ENCODE measurements at regions not wholly inside any gene's neighbourhood (a gene's known extent, or its start where the extent isn't known, plus 50 kb on each side); places are given as distances from the start of the nearest gene placed in this dataset.

DNA sequence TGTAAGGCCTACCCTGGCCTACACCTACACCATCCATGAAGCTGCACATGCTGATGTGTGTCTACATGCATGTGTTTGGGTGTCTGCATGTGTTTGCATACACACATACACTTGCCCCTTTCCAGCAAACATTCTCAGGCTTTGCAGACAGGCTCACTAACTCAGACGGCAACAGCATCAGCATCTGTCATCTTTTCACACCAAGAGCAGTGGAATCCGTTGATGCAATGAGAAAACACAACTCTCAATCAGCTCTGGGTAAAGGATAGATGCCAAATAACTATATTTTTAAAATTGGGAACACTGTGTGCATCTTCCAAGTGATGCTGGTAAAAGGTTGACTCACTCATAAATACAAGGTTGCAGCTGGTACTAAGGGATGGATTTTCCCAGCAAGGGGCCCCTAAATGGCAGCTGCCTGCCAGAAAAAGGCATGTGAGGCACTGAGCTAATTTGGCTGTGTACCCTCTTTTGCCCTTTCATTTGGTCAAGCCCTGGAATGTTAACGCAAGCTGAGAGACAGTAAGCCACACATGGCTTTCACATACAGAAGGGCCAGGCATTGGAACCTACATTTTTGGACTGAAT is 296.3 kb upstream of the NPSR1 start:
- Mint-ChIP-seq H3K36me3 (ENCODE audit: low read depth) (no peaks in the 10 kb centered on the region), H3K27me3 (ENCODE audit: low read depth) (no peaks in the 10 kb centered on the region), H3K4me3 (no peak overlapping the region), H3K4me1 (ENCODE audit: low read depth) (no peaks in the 10 kb centered on the region), H3K27ac (no peak overlapping the region), H3K9me3 (no peaks in the 10 kb centered on the region)
- no peak for DNase-seq (ENCODE audit: low spot score)

DNA sequence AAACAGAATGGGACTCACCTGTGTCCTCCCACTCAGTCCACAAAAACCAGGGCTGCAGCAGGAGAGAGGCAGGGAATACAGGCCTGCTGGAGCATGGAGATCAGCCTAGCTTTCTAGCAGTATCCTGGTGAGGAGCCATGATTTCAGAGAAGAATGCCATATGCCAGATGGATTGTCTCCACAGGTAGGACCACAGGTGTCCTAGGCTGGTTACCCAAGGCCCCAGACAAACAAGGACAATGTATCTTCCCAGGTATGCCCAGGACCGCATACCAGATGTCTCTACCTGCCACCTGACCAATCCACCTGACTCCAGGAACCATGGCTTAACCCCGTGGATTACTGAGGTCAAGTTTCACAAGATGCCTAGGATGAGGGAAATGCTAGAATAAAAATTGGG is 295.4 kb upstream of the NPSR1 start:
- H3K27me3 Mint-ChIP-seq (ENCODE audit: low read depth) = no peaks in the 10 kb centered on the region
- H3K27ac Mint-ChIP-seq = no peak overlapping the region
- no peaks in the 10 kb centered on the region for H3K4me1 Mint-ChIP-seq (ENCODE audit: low read depth)
- DNase-seq (ENCODE audit: low spot score) = no peak
- H3K9me3 Mint-ChIP-seq = no peaks in the 10 kb centered on the region
- H3K4me3 Mint-ChIP-seq = no peak overlapping the region
- no peaks in the 10 kb centered on the region for H3K36me3 Mint-ChIP-seq (ENCODE audit: low read depth)

DNA sequence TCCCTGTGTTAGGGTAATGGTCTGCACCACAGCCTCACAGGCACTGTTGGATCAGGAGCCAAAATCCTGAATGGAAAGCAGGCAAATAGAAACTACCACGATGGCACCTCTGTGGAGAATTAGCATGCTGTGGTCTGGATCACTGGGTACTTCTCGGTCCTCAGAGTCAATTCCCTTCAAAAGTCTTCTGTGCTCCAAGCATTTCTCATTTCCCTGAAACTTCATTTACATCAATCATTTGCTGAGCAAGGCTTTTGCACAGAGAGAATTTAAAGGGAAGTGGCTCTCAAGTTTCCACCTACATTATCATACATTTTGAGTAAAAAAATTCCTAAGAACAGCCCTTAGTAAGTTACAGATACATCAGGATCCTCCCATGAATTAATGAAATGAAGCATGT is 293.9 kb upstream of the NPSR1 start:
- Mint-ChIP-seq H3K9me3 (no peaks in the 10 kb centered on the region), H3K36me3 (ENCODE audit: low read depth) (no peaks in the 10 kb centered on the region), H3K4me1 (ENCODE audit: low read depth) (no peaks in the 10 kb centered on the region), H3K27ac (no peak overlapping the region), H3K27me3 (ENCODE audit: low read depth) (no peaks in the 10 kb centered on the region), H3K4me3 (no peak overlapping the region)
- DNase-seq (ENCODE audit: low spot score) = no peak

DNA sequence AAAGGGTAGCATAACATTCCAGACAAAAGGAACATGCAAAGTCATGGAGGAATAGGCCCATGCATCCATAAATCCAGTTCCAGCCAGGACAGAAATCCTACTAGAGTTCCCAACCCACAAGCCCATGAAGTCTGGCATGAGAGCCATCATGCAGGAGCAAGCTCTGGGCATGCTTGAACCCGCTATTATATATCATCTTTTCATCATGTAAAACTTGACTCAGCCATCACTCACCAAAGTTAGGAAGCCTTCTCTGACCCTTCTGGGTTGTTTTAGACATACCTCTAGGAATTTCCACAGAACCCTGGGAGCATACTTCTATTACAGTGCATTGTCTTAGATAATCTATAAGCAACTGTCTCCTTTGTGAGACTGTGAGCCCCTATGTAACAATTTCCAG is 293.0 kb upstream of the NPSR1 start:
- no peaks in the 10 kb centered on the region for H3K9me3 Mint-ChIP-seq
- no peak overlapping the region for H3K4me3 Mint-ChIP-seq
- no peaks in the 10 kb centered on the region for H3K36me3 Mint-ChIP-seq (ENCODE audit: low read depth)
- no peak overlapping the region for H3K27ac Mint-ChIP-seq
- no peaks in the 10 kb centered on the region for H3K4me1 Mint-ChIP-seq (ENCODE audit: low read depth)
- no peaks in the 10 kb centered on the region for H3K27me3 Mint-ChIP-seq (ENCODE audit: low read depth)
- no peak for DNase-seq (ENCODE audit: low spot score)

DNA sequence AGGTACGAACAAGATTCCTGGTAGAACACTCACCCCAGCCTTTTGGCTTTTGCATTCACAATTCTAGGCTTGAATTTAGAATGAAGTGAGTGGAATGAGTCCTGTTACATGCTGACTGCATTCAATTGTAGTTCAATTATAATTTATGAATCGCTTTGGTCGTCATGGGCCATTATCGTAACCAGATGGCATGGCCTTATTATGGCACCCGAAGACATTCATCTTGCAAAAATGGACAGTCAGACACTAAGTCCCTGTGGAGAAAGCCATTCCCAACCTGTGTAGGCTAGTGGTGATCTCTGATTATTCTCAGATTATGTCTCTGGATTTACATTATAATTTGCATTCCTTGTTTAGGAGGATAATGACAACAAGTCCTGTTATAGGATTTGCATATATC is 292.4 kb upstream of the NPSR1 start:
- Mint-ChIP-seq H3K4me1 (ENCODE audit: low read depth) (no peaks in the 10 kb centered on the region), H3K9me3 (no peaks in the 10 kb centered on the region), H3K36me3 (ENCODE audit: low read depth) (no peaks in the 10 kb centered on the region), H3K4me3 (no peak overlapping the region), H3K27me3 (ENCODE audit: low read depth) (no peaks in the 10 kb centered on the region), H3K27ac (no peak overlapping the region)
- no peak for DNase-seq (ENCODE audit: low spot score)

DNA sequence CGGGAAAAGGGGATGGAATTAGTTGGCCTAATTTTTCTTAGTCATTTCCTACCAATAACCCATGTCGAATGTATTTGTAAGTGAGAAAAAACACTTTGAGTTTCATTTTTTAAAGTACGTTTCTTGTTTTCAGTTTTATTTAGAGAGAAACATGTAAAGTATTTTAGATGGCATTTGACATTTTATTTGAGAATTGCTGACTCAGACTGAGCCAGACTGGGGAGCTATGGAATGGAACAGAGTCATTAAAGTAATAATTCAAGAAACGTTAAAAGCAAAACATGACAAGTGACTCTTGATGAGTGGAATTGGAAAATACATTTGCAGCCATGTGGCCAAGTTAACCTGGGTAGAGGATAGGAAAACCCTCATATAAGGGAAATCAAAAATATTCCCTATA is 286.1 kb upstream of the NPSR1 start:
- Mint-ChIP-seq H3K4me3 (no peak overlapping the region), H3K27me3 (ENCODE audit: low read depth) (no peaks in the 10 kb centered on the region), H3K9me3 (peaks cover 8% of the 10 kb centered on the region), H3K36me3 (ENCODE audit: low read depth) (no peaks in the 10 kb centered on the region), H3K4me1 (ENCODE audit: low read depth) (no peaks in the 10 kb centered on the region), H3K27ac (no peak overlapping the region)
- DNase-seq (ENCODE audit: low spot score) = no peak

DNA sequence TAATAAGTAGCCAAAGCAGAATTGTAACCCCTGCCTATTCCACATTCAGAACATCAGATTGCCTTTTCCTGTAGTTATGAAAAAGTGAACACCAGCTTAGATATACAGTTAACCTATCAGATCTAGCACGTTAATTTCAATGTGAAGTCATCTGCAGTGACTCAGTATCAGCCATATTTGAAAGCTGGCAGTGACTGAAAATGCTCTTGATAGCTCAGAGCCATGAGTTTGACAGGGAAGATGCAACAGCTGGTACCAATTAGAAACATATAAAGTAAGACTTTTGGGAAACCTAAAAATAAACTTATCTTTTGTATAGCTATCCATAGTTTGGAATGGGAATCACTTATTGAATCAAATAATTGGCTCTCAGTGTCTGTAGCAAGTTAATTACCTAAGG is 284.1 kb upstream of the NPSR1 start:
- Mint-ChIP-seq H3K36me3 (ENCODE audit: low read depth) (no peaks in the 10 kb centered on the region), H3K27ac (no peak overlapping the region), H3K27me3 (ENCODE audit: low read depth) (no peaks in the 10 kb centered on the region), H3K9me3 (peaks cover 8% of the 10 kb centered on the region), H3K4me1 (ENCODE audit: low read depth) (no peaks in the 10 kb centered on the region), H3K4me3 (no peak overlapping the region)
- DNase-seq (ENCODE audit: low spot score) = no peak

DNA sequence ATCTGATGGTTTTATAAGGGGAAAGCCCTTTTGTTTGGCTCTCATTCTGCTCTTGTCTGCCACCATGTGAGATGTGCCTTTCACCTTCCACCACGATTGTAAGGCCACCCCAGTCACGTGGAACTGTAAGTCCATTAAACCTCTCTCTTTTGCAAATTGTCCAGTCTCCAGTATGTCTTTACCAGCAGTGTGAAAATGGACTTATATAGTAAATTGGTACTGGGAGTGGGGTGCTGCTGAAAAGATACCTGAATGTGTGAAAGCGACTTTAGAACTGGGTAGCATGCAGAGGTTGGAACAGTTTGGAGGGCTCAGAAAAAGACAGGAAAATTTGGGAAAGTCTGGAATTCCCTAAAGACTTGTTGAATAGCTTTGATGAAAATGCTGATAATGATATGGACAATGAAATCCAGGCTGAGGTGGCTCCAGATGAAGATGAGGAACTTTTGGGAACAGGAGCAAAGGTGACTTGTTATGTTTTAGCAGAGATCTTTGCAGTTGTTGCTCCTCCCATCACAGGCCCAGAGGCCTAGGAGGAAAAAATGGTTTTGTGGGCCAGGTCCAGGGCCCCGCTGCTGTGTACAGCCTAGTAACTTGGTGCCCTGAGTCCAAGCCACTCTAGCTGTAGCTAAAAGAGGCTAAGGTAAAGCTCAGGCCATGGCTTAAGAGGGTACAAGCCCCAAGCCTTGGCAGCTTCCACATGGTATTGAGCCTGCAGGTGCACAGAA is 275.7 kb upstream of the NPSR1 start:
- no peaks in the 10 kb centered on the region for H3K27me3 Mint-ChIP-seq (ENCODE audit: low read depth)
- H3K36me3 Mint-ChIP-seq (ENCODE audit: low read depth) = no peaks in the 10 kb centered on the region
- H3K4me3 Mint-ChIP-seq = no peak overlapping the region
- H3K4me1 Mint-ChIP-seq (ENCODE audit: low read depth) = no peaks in the 10 kb centered on the region
- peaks cover 22% of the 10 kb centered on the region for H3K9me3 Mint-ChIP-seq
- H3K27ac Mint-ChIP-seq = no peak overlapping the region
- DNase-seq (ENCODE audit: low spot score) = no peak

DNA sequence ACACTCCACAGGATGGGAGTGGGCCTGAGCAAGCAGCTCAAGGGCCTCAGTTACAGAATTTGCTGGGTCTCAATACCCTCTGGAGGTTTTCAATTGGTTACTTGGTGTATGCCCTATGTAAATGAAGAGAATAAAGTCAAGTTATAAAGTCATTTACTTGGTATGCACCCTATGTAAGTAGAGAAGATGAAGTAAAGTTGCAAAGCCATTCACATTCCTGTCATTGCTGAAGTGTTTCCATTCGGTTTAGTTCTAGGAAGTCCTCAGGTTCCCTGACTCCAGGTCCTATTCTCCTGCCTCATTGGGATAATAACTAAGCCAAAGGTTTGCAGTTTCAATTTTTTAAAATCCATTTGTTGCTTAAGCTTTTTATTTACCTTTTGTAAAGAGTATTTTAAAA is 272.6 kb upstream of the NPSR1 start:
- no peak overlapping the region for H3K4me3 Mint-ChIP-seq
- no peaks in the 10 kb centered on the region for H3K4me1 Mint-ChIP-seq (ENCODE audit: low read depth)
- H3K27ac Mint-ChIP-seq = no peak overlapping the region
- no peak for DNase-seq (ENCODE audit: low spot score)
- peaks cover 22% of the 10 kb centered on the region for H3K9me3 Mint-ChIP-seq
- no peaks in the 10 kb centered on the region for H3K27me3 Mint-ChIP-seq (ENCODE audit: low read depth)
- H3K36me3 Mint-ChIP-seq (ENCODE audit: low read depth) = no peaks in the 10 kb centered on the region

DNA sequence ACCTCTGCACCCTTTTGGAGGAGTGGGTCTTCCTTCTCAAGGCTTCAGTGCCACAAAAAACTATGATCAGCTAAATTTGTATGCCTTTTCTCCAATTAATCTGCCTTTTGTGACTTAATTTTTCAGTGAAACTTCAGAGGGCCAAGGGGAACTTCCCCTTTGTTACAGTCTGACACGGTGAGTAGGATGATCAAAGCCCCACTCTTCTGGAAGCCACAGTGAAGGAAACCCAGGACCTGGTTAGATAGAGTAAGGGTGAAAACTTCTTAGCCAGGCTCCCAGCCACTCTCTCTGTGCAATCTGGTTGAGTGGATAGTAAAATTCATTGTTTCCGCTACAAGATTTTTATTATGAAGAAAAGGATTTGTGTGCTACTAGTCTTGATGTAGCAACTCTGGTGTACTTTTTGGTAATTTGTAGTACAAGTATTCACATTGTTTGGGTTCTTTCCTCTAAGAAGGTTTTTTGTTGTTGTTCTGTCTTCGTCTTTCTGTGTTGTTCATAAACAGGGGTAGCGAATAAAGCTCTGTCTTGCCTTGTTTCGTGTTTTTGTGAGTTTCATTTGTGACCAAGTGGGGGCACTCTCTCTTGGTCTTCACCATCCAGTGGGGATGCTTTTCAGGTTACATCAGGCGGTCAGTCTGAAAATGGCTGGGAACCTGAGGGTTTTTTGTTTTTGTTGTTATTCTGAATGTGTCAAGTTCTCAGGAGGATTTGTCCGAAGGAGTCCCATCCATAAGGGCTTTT is 268.5 kb upstream of the NPSR1 start:
- H3K9me3 Mint-ChIP-seq = peaks cover 3% of the 10 kb centered on the region
- H3K27me3 Mint-ChIP-seq (ENCODE audit: low read depth) = no peaks in the 10 kb centered on the region
- H3K36me3 Mint-ChIP-seq (ENCODE audit: low read depth) = no peaks in the 10 kb centered on the region
- no peak overlapping the region for H3K4me3 Mint-ChIP-seq
- H3K4me1 Mint-ChIP-seq (ENCODE audit: low read depth) = no peaks in the 10 kb centered on the region
- DNase-seq (ENCODE audit: low spot score) = no peak
- no peak overlapping the region for H3K27ac Mint-ChIP-seq

DNA sequence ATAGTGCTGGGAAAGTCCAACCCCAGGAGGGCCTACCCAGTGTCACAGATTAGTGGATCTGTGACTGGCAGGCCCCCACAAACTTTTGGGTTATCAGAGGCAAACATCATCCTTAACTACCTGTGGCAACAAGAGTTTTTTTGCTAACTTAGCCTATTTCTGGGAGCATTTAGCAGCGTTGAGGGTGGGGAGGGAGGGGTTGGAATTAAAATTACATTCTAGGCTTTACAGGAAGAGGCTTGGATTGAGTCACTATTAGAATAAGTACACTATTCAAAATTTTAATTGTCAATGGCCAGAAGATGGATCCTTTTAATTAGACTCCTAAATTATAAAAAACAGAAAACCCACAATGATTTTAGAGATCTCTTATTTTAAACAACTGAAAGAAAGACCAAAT is 267.9 kb upstream of the NPSR1 start:
- Mint-ChIP-seq H3K27me3 (ENCODE audit: low read depth) (no peaks in the 10 kb centered on the region), H3K9me3 (peaks cover 3% of the 10 kb centered on the region), H3K36me3 (ENCODE audit: low read depth) (no peaks in the 10 kb centered on the region), H3K27ac (no peak overlapping the region), H3K4me1 (ENCODE audit: low read depth) (no peaks in the 10 kb centered on the region), H3K4me3 (no peak overlapping the region)
- no peak for DNase-seq (ENCODE audit: low spot score)

DNA sequence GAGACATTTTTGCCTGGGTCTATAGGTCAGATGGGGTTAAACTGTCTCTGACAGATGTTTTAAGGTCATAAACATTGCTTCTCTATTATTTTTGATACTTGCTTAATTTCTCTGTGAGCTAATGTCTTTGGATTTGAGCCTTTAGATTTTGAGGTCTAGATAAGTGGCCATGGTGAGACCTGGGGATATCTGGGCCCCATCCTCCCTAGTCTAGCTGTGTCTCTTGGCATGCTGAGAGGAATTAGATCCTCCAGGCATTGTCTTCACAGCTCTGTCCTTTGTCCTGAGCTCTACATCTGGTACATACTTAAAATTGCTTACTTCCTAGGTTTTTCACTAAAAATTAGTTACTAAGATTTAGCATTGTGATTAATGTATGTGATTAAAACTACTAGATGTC is 265.0 kb upstream of the NPSR1 start:
- no peaks in the 10 kb centered on the region for H3K4me1 Mint-ChIP-seq (ENCODE audit: low read depth)
- H3K36me3 Mint-ChIP-seq (ENCODE audit: low read depth) = no peaks in the 10 kb centered on the region
- DNase-seq (ENCODE audit: low spot score) = no peak
- no peaks in the 10 kb centered on the region for H3K27me3 Mint-ChIP-seq (ENCODE audit: low read depth)
- H3K9me3 Mint-ChIP-seq = no peaks in the 10 kb centered on the region
- H3K27ac Mint-ChIP-seq = no peak overlapping the region
- H3K4me3 Mint-ChIP-seq = no peak overlapping the region

DNA sequence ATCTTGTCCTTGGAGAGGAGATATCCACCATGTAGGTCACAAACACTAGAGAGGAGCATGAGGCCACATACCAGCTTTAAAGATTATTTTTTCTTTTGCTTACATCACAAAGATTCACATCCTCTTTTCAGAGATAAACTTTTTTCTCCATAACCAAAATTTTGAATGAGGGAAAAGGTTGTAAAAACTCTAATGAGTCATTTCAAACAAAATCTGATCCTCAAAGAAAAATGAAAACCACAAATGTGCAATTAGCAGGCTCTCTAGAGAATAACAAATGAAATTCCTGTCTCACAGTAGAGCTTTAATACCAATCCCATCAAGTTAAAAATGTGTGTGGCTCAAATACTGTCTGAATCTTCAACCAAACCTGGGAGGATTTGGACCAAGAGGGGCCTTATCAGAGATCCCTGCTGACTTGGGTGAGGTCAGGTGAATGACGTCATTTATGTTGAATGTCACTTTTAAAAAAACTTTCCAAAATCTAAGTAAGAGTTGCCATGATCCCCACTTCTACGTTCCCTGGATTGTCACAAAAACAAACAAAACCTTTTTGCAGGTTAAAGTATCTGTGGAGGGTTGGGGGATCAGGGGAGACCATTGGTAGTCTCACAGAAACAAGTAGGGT is 261.5 kb upstream of the NPSR1 start:
- Mint-ChIP-seq H3K4me3 (no peak overlapping the region), H3K27me3 (ENCODE audit: low read depth) (no peaks in the 10 kb centered on the region), H3K27ac (no peak overlapping the region), H3K4me1 (ENCODE audit: low read depth) (no peaks in the 10 kb centered on the region), H3K9me3 (no peaks in the 10 kb centered on the region), H3K36me3 (ENCODE audit: low read depth) (no peaks in the 10 kb centered on the region)
- DNase-seq (ENCODE audit: low spot score) = no peak

DNA sequence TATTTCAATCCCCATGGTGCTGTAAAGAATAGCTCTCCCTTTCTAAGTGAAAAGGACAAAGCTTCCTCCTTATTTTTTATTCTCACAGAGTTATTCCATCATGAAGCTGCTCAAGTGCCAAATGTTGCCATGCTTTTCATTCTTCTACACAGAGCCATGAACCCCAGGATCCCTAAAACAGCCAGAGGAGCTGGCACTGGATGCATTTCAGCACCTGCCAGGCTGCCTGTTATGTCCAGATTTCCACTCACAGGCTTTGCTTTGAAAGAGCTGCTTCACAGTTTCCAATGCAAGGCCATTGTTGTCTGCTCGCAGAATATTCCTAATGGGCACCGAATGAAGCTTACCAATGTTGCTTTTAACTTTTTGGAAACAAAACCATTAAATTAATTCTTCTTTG is 256.2 kb upstream of the NPSR1 start:
- Mint-ChIP-seq H3K27me3 (ENCODE audit: low read depth) (no peaks in the 10 kb centered on the region), H3K4me1 (ENCODE audit: low read depth) (no peaks in the 10 kb centered on the region), H3K27ac (no peak overlapping the region), H3K36me3 (ENCODE audit: low read depth) (no peaks in the 10 kb centered on the region), H3K9me3 (peaks cover 3% of the 10 kb centered on the region), H3K4me3 (no peak overlapping the region)
- no peak for DNase-seq (ENCODE audit: low spot score)

Measured in T-helper 2 cell treated with Interferon-gamma antibody and Interleukin-4, amounts not matched to agents 5 μg/mL and 100 μg/mL, for 36 hours (primary cell).